ENCODE measurements at regions not wholly inside any gene's neighbourhood (a gene's known extent, or its start where the extent isn't known, plus 50 kb on each side); places are given as distances from the start of the nearest gene placed in this dataset.

DNA sequence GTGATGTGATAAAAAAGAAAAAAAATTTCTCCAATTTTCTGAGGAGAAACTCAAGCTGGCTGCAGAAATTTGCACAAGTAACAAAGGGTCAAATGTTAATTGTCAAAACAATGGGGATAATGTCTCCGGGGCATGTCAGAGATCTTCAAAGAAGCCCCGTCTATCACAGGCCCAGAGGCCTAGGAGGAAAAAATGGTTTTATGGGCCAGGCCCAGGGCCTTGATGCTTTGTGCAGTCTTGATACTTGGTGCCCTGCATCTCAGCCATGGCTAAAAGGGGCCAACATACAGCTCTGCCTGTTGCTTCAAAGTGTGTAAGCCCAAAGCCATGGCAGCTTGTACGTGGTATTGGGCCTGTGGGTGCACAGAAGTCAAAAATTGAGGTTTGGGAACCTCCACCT, 961.0 kb downstream of the FAM133A start:
- Histone ChIP-seq H3K23ac (ENCODE audit: insufficient read length) (no peak overlapping the region), H3K79me1 (ENCODE audit: low read depth, low read length) (no peaks in the 10 kb centered on the region), H2BK20ac (ENCODE audit: low read length) (no peak overlapping the region), H4K8ac (ENCODE audit: extremely low read depth, insufficient read depth, low read length) (no peak overlapping the region), H3K4me1 (replicated peaks in 1 of 4; ENCODE audit: control insufficient read depth in 3 of 4, insufficient read depth in 4 of 4, low read length in 3 of 4) (peaks cover 0 to 8% (median 0%) of the 10 kb centered on the region in 4 experiments; a peak in 2 of 7 replicates), H3K27me3 (replicated peaks in 1 of 4; ENCODE audit: control insufficient read depth in 3 of 4, extremely low read depth in 1 of 4, insufficient read depth in 3 of 4, low read length in 3 of 4) (no peaks in the 10 kb centered on the region), H4K20me1 (replicated peaks in 1 of 2; ENCODE audit: control insufficient read depth in 1 of 2, insufficient read depth in 2 of 2, low read length in 2 of 2) (no peaks in the 10 kb centered on the region), H3K56ac (replicated peaks; ENCODE audit: insufficient read length, low read depth, low read length) (no peak overlapping the region), H2BK12ac (ENCODE audit: low read depth, low read length) (no peak overlapping the region), H3K9ac (replicated peaks in 1 of 4; ENCODE audit: extremely low read depth in 1 of 4, low read depth in 3 of 4, low read length in 3 of 4) (no peak overlapping the region), H2AFZ (ENCODE audit: low read length) (no peak overlapping the region), H3K4me3 (ENCODE audit: extremely low read depth in 1 of 4, insufficient read depth in 2 of 4, low read depth in 3 of 4, low read length in 4 of 4) (no peak overlapping the region), H2BK5ac (ENCODE audit: low read depth, low read length) (no peak overlapping the region), H2AK5ac (ENCODE audit: low read depth, low read length) (no peak overlapping the region), H3K27ac (ENCODE audit: low read depth, low read length) (no peak overlapping the region), H2BK120ac (replicated peaks; ENCODE audit: low read depth, low read length) (no peak overlapping the region), H3K9me3 (ENCODE audit: insufficient read depth in 2 of 2, low read depth in 1 of 2, low read length in 1 of 2) (peaks cover 15 to 21% of the 10 kb centered on the region in 2 experiments), H3K4ac (replicated peaks; ENCODE audit: insufficient read length, low read depth, low read length) (no peak overlapping the region), H3K79me2 (ENCODE audit: control insufficient read depth in 1 of 2, insufficient read depth in 2 of 2, low read length in 2 of 2) (no peaks in the 10 kb centered on the region; a peak in 1 of 4 replicates), H3K14ac (ENCODE audit: insufficient read length) (no peak overlapping the region), H4K91ac (replicated peaks; ENCODE audit: insufficient read length, low read length) (no peak overlapping the region), H3K23me2 (ENCODE audit: low read depth, low read length) (no peaks in the 10 kb centered on the region), H3K36me3 (ENCODE audit: control insufficient read depth in 2 of 4, insufficient read depth in 4 of 4, low read length in 3 of 4) (peaks cover 0 to 19% (median 9%) of the 10 kb centered on the region in 4 experiments; a peak in 3 of 8 replicates), H2BK15ac (ENCODE audit: low read length) (no peak overlapping the region), H3K18ac (ENCODE audit: extremely low read depth, low read length) (no peak overlapping the region), H3K4me2 (ENCODE audit: insufficient read depth in 1 of 2, low read depth in 2 of 2, low read length in 2 of 2) (no peak overlapping the region), H4K5ac (ENCODE audit: insufficient read length, low read depth, low read length) (no peak overlapping the region)
- POLR2A ChIA-PET (ENCODE audit: partially characterized antibody), result no interaction called here
- CTCF ChIA-PET (ENCODE audit: partially characterized antibody), result no interaction called here
- FAIRE-seq (no peak), DNase-seq (ENCODE audit: low read depth in 1 of 2, low spot score in 2 of 2) (no peak)
- 83% methylated on average over 3 of the region's 3 CpGs; no CpG with 5 or more reads in 1 of the 2 experiments for WGBS, 2 experiments (ENCODE audit: extremely low coverage in 1 of 2, insufficient coverage in 1 of 2, insufficient read length in 1 of 2, insufficient replicate concordance in 2 of 2, low coverage in 1 of 2, low lambda C conversion rate in 2 of 2, missing lambda C conversion rate in 1 of 2)
- TF ChIP-seq SIN3A (conservative IDR thresholded peaks at IDR 0.05 in 1 of 2, IDR thresholded peaks at IDR 0.05 in 1 of 2; ENCODE audit: low read depth in 1 of 2, low read length in 2 of 2) (no peak), RBBP5 (IDR thresholded peaks at IDR 0.05; ENCODE audit: borderline replicate concordance, low read depth, low read length) (no peak), BACH1 (IDR thresholded peaks at IDR 0.05; ENCODE audit: low read length) (no peak), TBP (IDR thresholded peaks at IDR 0.05; ENCODE audit: low read depth, low read length) (no peak), CTBP2 (IDR thresholded peaks at IDR 0.05; ENCODE audit: borderline replicate concordance, insufficient read depth, insufficient read length, low read length) (no peak), BRCA1 (IDR thresholded peaks at IDR 0.05; ENCODE audit: low read depth, low read length) (no peak), EZH2 (IDR thresholded peaks at IDR 0.05; ENCODE audit: low read depth, low read length, severe bottlenecking) (no peak), TAF7 (optimal IDR thresholded peaks at IDR 0.05; ENCODE audit: borderline replicate concordance, low read depth, low read length) (no peak), GABPA (IDR thresholded peaks at IDR 0.05; ENCODE audit: borderline replicate concordance, insufficient read depth, low read length) (no peak), CHD1 (IDR thresholded peaks at IDR 0.05; ENCODE audit: low read depth, low read length) (no peak)
- TF ChIP-seq, protein P1, sequence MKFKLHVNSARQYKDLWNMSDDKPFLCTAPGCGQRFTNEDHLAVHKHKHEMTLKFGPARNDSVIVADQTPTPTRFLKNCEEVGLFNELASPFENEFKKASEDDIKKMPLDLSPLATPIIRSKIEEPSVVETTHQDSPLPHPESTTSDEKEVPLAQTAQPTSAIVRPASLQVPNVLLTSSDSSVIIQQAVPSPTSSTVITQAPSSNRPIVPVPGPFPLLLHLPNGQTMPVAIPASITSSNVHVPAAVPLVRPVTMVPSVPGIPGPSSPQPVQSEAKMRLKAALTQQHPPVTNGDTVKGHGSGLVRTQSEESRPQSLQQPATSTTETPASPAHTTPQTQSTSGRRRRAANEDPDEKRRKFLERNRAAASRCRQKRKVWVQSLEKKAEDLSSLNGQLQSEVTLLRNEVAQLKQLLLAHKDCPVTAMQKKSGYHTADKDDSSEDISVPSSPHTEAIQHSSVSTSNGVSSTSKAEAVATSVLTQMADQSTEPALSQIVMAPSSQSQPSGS (IDR thresholded peaks at IDR 0.05; ENCODE audit: low read length), result no peak
- TF ChIP-seq, protein P2, sequence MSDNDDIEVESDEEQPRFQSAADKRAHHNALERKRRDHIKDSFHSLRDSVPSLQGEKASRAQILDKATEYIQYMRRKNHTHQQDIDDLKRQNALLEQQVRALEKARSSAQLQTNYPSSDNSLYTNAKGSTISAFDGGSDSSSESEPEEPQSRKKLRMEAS (IDR thresholded peaks at IDR 0.05), result no peak

All from H1 (cell line).